Mesenchymal stem cell (in vitro differentiated cells and primary cell): ENCODE measurements at regions not wholly inside any gene's neighbourhood (a gene's known extent, or its start where the extent isn't known, plus 50 kb on each side); places are given as distances from the start of the nearest gene placed in this dataset.

Experiments used
- DNase-seq: peaks from one replicate; pipeline ENCODE4 v3.0.0-alpha.2; 2013
- H2AFZ ChIP-seq: one replicate; pipeline ENCODE4 v1.6.1; 2013; ENCODE audit warnings: low read depth, mild to moderate bottlenecking, control low read depth, inconsistent platforms, low read length, moderate library complexity
- H2AK5ac ChIP-seq: 2 replicates; pipeline ENCODE4 v1.6.1; 2013; ENCODE audit warnings: low read length, moderate library complexity, mild to moderate bottlenecking, inconsistent platforms; ENCODE audit not compliant: severe bottlenecking
- H2BK120ac ChIP-seq: one replicate; pipeline ENCODE4 v1.6.1; 2013; ENCODE audit warnings: low read depth, mild to moderate bottlenecking, inconsistent platforms, low read length, moderate library complexity
- H2BK12ac ChIP-seq, 2 experiments: one replicate each; pipeline ENCODE4 v1.6.1; 2013; ENCODE audit warnings: inconsistent platforms in 2 of 2, low read length in 2 of 2, mild to moderate bottlenecking in 2 of 2, moderate library complexity in 2 of 2, control low read depth in 1 of 2
- H2BK15ac ChIP-seq: one replicate; pipeline ENCODE4 v1.6.1; 2013; ENCODE audit warnings: mild to moderate bottlenecking, low read depth, inconsistent platforms; ENCODE audit not compliant: poor library complexity, severe bottlenecking
- H2BK5ac ChIP-seq: 2 replicates; pipeline ENCODE4 v1.6.1; 2013; ENCODE audit warnings: low read depth, mild to moderate bottlenecking, low read length, control low read depth, inconsistent platforms; ENCODE audit not compliant: poor library complexity, severe bottlenecking
- H3K14ac ChIP-seq, 2 experiments: one replicate each; pipeline ENCODE4 v1.6.1; 2013; ENCODE audit warnings: inconsistent platforms in 2 of 2, low read length in 2 of 2, control low read depth in 1 of 2, mild to moderate bottlenecking in 1 of 2, moderate library complexity in 1 of 2
- H3K18ac ChIP-seq, 2 experiments: one replicate each; pipeline ENCODE4 v1.6.1; 2013; ENCODE audit warnings: inconsistent platforms in 2 of 2, low read length in 2 of 2, control low read depth in 1 of 2, low read depth in 1 of 2, mild to moderate bottlenecking in 1 of 2
- H3K23ac ChIP-seq, 2 experiments: one replicate each; pipeline ENCODE4 v1.6.1; 2013; ENCODE audit warnings: inconsistent platforms in 2 of 2, low read length in 2 of 2, mild to moderate bottlenecking in 2 of 2, moderate library complexity in 2 of 2, control low read depth in 1 of 2
- H3K27ac ChIP-seq: 2 replicates; pipeline ENCODE4 v1.5.1; 2013; ENCODE audit warnings: mild to moderate bottlenecking, moderate library complexity, low read length, control low read depth, inconsistent platforms; ENCODE audit not compliant: poor library complexity, severe bottlenecking
- H3K27me3 ChIP-seq, 2 experiments: 2 replicates each; pipeline versions ENCODE4 v1.6.1 to v1.7.0; 2013; ENCODE audit warnings: low read length in 2 of 2, mild to moderate bottlenecking in 2 of 2, moderate library complexity in 2 of 2, control low read depth in 1 of 2, inconsistent platforms in 1 of 2; ENCODE audit not compliant: control insufficient read depth in 1 of 2, insufficient read depth in 1 of 2
- H3K36me3 ChIP-seq, 2 experiments: 2 replicates each; pipeline versions ENCODE4 v1.6.1 to v1.7.0; 2013; ENCODE audit warnings: low read length in 2 of 2, control low read depth in 1 of 2, inconsistent platforms in 1 of 2, low read depth in 1 of 2, mild to moderate bottlenecking in 1 of 2; ENCODE audit not compliant: insufficient read depth in 2 of 2, control insufficient read depth in 1 of 2
- H3K4ac ChIP-seq, 2 experiments: one replicate each; pipeline ENCODE4 v1.6.1; 2013; ENCODE audit warnings: inconsistent platforms in 2 of 2, low read length in 2 of 2, mild to moderate bottlenecking in 2 of 2, moderate library complexity in 2 of 2, control low read depth in 1 of 2, low read depth in 1 of 2
- H3K4me1 ChIP-seq: 2 replicates; pipeline ENCODE4 v1.6.1; 2013; ENCODE audit warnings: low read depth, low read length, control low read depth; ENCODE audit not compliant: control insufficient read depth, insufficient read depth
- H3K4me2 ChIP-seq: 2 replicates; pipeline ENCODE4 v1.6.1; 2013; ENCODE audit warnings: low read length, mild to moderate bottlenecking, inconsistent platforms; ENCODE audit not compliant: poor library complexity, severe bottlenecking
- H3K4me3 ChIP-seq, 2 experiments: 2 replicates each; pipeline versions ENCODE4 v1.5.1 to v1.7.0; 2013; ENCODE audit warnings: low read length in 2 of 2, mild to moderate bottlenecking in 2 of 2, control low read depth in 1 of 2, low read depth in 1 of 2; ENCODE audit not compliant: insufficient read depth in 1 of 2
- H3K79me1 ChIP-seq: replicated peaks from 2 replicates; pipeline ENCODE4 v1.6.1; 2013; ENCODE audit warnings: mild to moderate bottlenecking, control low read depth, low read length, inconsistent platforms; ENCODE audit not compliant: poor library complexity, severe bottlenecking
- H3K9ac ChIP-seq: 2 replicates; pipeline ENCODE4 v1.7.0; 2013; ENCODE audit warnings: mild to moderate bottlenecking, low read length, moderate library complexity
- H3K9me3 ChIP-seq: 2 replicates; pipeline ENCODE4 v1.7.0; 2013; ENCODE audit warnings: mild to moderate bottlenecking, low read length; ENCODE audit not compliant: control insufficient read depth
- H4K8ac ChIP-seq: one replicate; pipeline ENCODE4 v1.6.1; 2013; ENCODE audit warnings: inconsistent platforms, mild to moderate bottlenecking, low read length, moderate library complexity
- H4K91ac ChIP-seq: one replicate; pipeline ENCODE4 v1.6.1; 2013; ENCODE audit warnings: mild to moderate bottlenecking, low read length, inconsistent platforms
- WGBS: methylation state at CpG from one replicate; pipeline ENCODE4 v1.1.7; 2013; ENCODE audit warnings: mixed read lengths; 5-methylcytosine and 5-hydroxymethylcytosine counted together

- no peaks in the 10 kb centered on the region for H3K36me3 ChIP-seq
- H3K4me3 ChIP-seq, result no peak overlapping the region
- H3K79me1 ChIP-seq, result no peaks in the 10 kb centered on the region
- 78% methylated on average over 4 of the region's 4 CpGs for WGBS
- H3K27ac ChIP-seq, result no peak overlapping the region
- H3K14ac ChIP-seq, result no peak overlapping the region
- H2BK5ac ChIP-seq, result no peak overlapping the region
- no peak overlapping the region for H2AFZ ChIP-seq
- no peak overlapping the region for H3K9ac ChIP-seq
- H2AK5ac ChIP-seq, result no peak overlapping the region
- no peak for DNase-seq
- peak overlapping the region; percentile 30 for H2BK15ac ChIP-seq
- no peak overlapping the region for H2BK12ac ChIP-seq
- H4K91ac ChIP-seq, result no peak overlapping the region
- no peak overlapping the region for H3K4ac ChIP-seq
- no peak overlapping the region for H3K4me2 ChIP-seq
- no peaks in the 10 kb centered on the region for H3K4me1 ChIP-seq
- no peak overlapping the region for H3K18ac ChIP-seq
- no peaks in the 10 kb centered on the region for H3K27me3 ChIP-seq
- no peak overlapping the region for H4K8ac ChIP-seq
- no peak overlapping the region for H2BK120ac ChIP-seq
- H3K9me3 ChIP-seq, result peaks cover 8% of the 10 kb centered on the region
- H3K23ac ChIP-seq, result no peak overlapping the region
Measured at GRCh38 chr5:85920984-85921383, 696.8 kb upstream of the COX7C start.

GRCh38 chr5:85921590-85921989 is 696.2 kb upstream of the COX7C start:
- 57% methylated on average over 2 of the region's 2 CpGs for WGBS
- no peak overlapping the region for H3K4me2 ChIP-seq
- H4K91ac ChIP-seq, result no peak overlapping the region
- H3K4me3 ChIP-seq, result no peak overlapping the region
- no peak overlapping the region for H3K9ac ChIP-seq
- H4K8ac ChIP-seq, result no peak overlapping the region
- peaks cover 8% of the 10 kb centered on the region for H3K9me3 ChIP-seq
- no peak overlapping the region for H3K14ac ChIP-seq
- no peak overlapping the region for H3K4ac ChIP-seq
- H3K27ac ChIP-seq, result no peak overlapping the region
- no peak overlapping the region for H2BK5ac ChIP-seq
- no peak overlapping the region for H3K18ac ChIP-seq
- no peak overlapping the region for H2BK12ac ChIP-seq
- no peaks in the 10 kb centered on the region for H3K79me1 ChIP-seq
- H2BK15ac ChIP-seq, result no peak overlapping the region
- H3K4me1 ChIP-seq, result no peaks in the 10 kb centered on the region
- no peaks in the 10 kb centered on the region for H3K36me3 ChIP-seq
- DNase-seq, result no peak
- no peaks in the 10 kb centered on the region for H3K27me3 ChIP-seq
- H2BK120ac ChIP-seq, result no peak overlapping the region
- no peak overlapping the region for H3K23ac ChIP-seq
- no peak overlapping the region for H2AK5ac ChIP-seq
- H2AFZ ChIP-seq, result no peak overlapping the region

- H2BK15ac ChIP-seq, result no peak overlapping the region
- H3K4me1 ChIP-seq, result no peaks in the 10 kb centered on the region
- no peak overlapping the region for H2BK12ac ChIP-seq
- H3K9ac ChIP-seq, result no peak overlapping the region
- no peak overlapping the region for H3K23ac ChIP-seq
- no peak overlapping the region for H4K8ac ChIP-seq
- H3K27ac ChIP-seq, result no peak overlapping the region
- H2BK5ac ChIP-seq, result no peak overlapping the region
- H3K18ac ChIP-seq, result no peak overlapping the region
- no peak overlapping the region for H3K14ac ChIP-seq
- H2AFZ ChIP-seq, result no peak overlapping the region
- no peaks in the 10 kb centered on the region for H3K79me1 ChIP-seq
- no peaks in the 10 kb centered on the region for H3K36me3 ChIP-seq
- no peaks in the 10 kb centered on the region for H3K27me3 ChIP-seq
- peaks cover 9% of the 10 kb centered on the region for H3K9me3 ChIP-seq
- H3K4ac ChIP-seq, result no peak overlapping the region
- no peak overlapping the region for H2AK5ac ChIP-seq
- H2BK120ac ChIP-seq, result no peak overlapping the region
- no peak overlapping the region for H4K91ac ChIP-seq
- 93% methylated on average over 3 of the region's 4 CpGs for WGBS
- H3K4me3 ChIP-seq, result no peak overlapping the region
- DNase-seq, result no peak
- H3K4me2 ChIP-seq, result no peak overlapping the region
Measured at GRCh38 chr5:85927632-85928031, 690.1 kb upstream of the COX7C start.

- H3K4me2 ChIP-seq, result no peak overlapping the region
- H2BK12ac ChIP-seq, result no peak overlapping the region
- no peak overlapping the region for H2BK15ac ChIP-seq
- H3K18ac ChIP-seq, result no peak overlapping the region
- no peak overlapping the region for H3K4me3 ChIP-seq
- no peaks in the 10 kb centered on the region for H3K4me1 ChIP-seq
- H2BK5ac ChIP-seq, result no peak overlapping the region
- no peak overlapping the region for H3K14ac ChIP-seq
- no peak overlapping the region for H2BK120ac ChIP-seq
- no peaks in the 10 kb centered on the region for H3K36me3 ChIP-seq
- no peak overlapping the region for H3K23ac ChIP-seq
- H4K91ac ChIP-seq, result no peak overlapping the region
- DNase-seq, result no peak
- H3K27me3 ChIP-seq, result no peaks in the 10 kb centered on the region
- peaks cover 12% of the 10 kb centered on the region for H3K9me3 ChIP-seq
- no peak overlapping the region for H4K8ac ChIP-seq
- no peak overlapping the region for H2AK5ac ChIP-seq
- no CpG with 5 or more reads among the region's 2 CpGs for WGBS
- H3K27ac ChIP-seq, result no peak overlapping the region
- H2AFZ ChIP-seq, result no peak overlapping the region
- no peaks in the 10 kb centered on the region for H3K79me1 ChIP-seq
- H3K9ac ChIP-seq, result no peak overlapping the region
- no peak overlapping the region for H3K4ac ChIP-seq
Measured at GRCh38 chr5:85929713-85930112, 688.0 kb upstream of the COX7C start.
